ENCODE measurements at regions not wholly inside any gene's neighbourhood (a gene's known extent, or its start where the extent isn't known, plus 50 kb on each side); places are given as distances from the start of the nearest gene placed in this dataset.

GRCh38 chr10:28915989-28916588 lies 238.8 kb downstream of the BAMBI start:
- no peak for TF ChIP-seq CTCF (IDR thresholded peaks at IDR 0.05)
- TF ChIP-seq POLR2A (IDR thresholded peaks at IDR 0.05): no peak

Data from heart left ventricle (tissue), 13 donors.